DND-41 (cell line): ENCODE measurements at regions not wholly inside any gene's neighbourhood (a gene's known extent, or its start where the extent isn't known, plus 50 kb on each side); places are given as distances from the start of the nearest gene placed in this dataset.

Experiments used
- EZH2 ChIP-seq: IDR thresholded peaks from 3 replicates; pipeline ENCODE4 v1.6.1; 2012; ENCODE audit warnings: borderline replicate concordance, low read depth, mild to moderate bottlenecking, moderate library complexity, low read length, inconsistent platforms; ENCODE audit not compliant: severe bottlenecking
- TF ChIP-seq, protein P1 (sequence below): IDR thresholded peaks from 2 replicates; pipeline ENCODE4 v1.5.1; 2012; ENCODE audit warnings: borderline replicate concordance, low read length, moderate library complexity, mild to moderate bottlenecking; ENCODE audit not compliant: poor library complexity, severe bottlenecking; ENCODE audit errors: extremely low read depth

DNA sequence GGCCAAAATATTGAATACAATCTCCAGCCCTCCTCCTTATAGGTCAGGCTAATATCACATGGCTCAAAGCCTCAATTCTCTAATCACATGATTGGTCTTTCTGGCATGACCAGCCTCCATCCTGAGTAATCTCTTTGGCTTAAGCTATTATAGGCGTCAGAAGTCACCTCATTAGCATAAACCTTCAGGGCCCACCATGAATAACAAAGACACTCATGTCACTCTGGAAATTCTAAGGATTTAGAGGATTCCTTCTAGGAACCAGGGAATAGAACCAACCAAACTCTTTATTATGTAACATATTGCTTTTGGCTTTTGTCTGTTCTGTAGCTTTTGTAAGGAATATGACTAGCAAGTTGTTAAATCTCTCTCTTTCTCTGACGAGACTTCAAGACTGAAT lies 109.2 kb upstream of the IGFBP7 start:
- TF ChIP-seq, protein P1, sequence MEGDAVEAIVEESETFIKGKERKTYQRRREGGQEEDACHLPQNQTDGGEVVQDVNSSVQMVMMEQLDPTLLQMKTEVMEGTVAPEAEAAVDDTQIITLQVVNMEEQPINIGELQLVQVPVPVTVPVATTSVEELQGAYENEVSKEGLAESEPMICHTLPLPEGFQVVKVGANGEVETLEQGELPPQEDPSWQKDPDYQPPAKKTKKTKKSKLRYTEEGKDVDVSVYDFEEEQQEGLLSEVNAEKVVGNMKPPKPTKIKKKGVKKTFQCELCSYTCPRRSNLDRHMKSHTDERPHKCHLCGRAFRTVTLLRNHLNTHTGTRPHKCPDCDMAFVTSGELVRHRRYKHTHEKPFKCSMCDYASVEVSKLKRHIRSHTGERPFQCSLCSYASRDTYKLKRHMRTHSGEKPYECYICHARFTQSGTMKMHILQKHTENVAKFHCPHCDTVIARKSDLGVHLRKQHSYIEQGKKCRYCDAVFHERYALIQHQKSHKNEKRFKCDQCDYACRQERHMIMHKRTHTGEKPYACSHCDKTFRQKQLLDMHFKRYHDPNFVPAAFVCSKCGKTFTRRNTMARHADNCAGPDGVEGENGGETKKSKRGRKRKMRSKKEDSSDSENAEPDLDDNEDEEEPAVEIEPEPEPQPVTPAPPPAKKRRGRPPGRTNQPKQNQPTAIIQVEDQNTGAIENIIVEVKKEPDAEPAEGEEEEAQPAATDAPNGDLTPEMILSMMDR: no peak
- TF ChIP-seq EZH2: no peak
